GM23248 (cell line): ENCODE measurements at regions not wholly inside any gene's neighbourhood (a gene's known extent, or its start where the extent isn't known, plus 50 kb on each side); places are given as distances from the start of the nearest gene placed in this dataset.

ENCODE experiments used
- DNase-seq: peaks from one replicate; pipeline ENCODE4 v3.0.0-alpha.2; 2015
- H2AFZ ChIP-seq: fragments of 200-600 bp; sonication (generic); 2 replicates; pipeline ENCODE4 v1.6.1; 2016; ENCODE audit warnings: antibody characterized with exemption
- H3F3A ChIP-seq: fragments of 200-600 bp; sonication (generic); 2 replicates; pipeline ENCODE4 v1.6.1; 2016; ENCODE audit warnings: mild to moderate bottlenecking, antibody characterized with exemption, mixed run types; ENCODE audit not compliant: insufficient read depth
- H3K27ac ChIP-seq: fragments of 200-600 bp; sonication (generic); 2 replicates; pipeline ENCODE4 v1.5.1; 2016; ENCODE audit warnings: mild to moderate bottlenecking
- H3K27me3 ChIP-seq: fragments of 200-600 bp; sonication (generic); replicated peaks from 2 replicates; pipeline ENCODE4 v1.6.1; 2016; ENCODE audit warnings: mild to moderate bottlenecking; ENCODE audit not compliant: insufficient read depth
- H3K36me3 ChIP-seq: fragments of 200-600 bp; sonication (generic); 2 replicates; pipeline ENCODE4 v1.6.1; 2016; ENCODE audit warnings: low read depth, mild to moderate bottlenecking
- H3K4me1 ChIP-seq: fragments of 200-600 bp; sonication (generic); 2 replicates; pipeline ENCODE4 v1.6.1; 2016; ENCODE audit warnings: mild to moderate bottlenecking; ENCODE audit not compliant: insufficient read depth
- H3K4me2 ChIP-seq: fragments of 200-600 bp; sonication (generic); one replicate; pipeline ENCODE4 v1.6.1; 2016; ENCODE audit warnings: mild to moderate bottlenecking; ENCODE audit not compliant: unreplicated experiment
- H3K4me3 ChIP-seq: fragments of 200-600 bp; sonication (generic); 2 replicates; pipeline ENCODE4 v1.5.1; 2016; ENCODE audit warnings: mild to moderate bottlenecking
- H3K79me2 ChIP-seq: fragments of 200-600 bp; sonication (generic); 2 replicates; pipeline ENCODE4 v1.6.1; 2016; ENCODE audit warnings: mild to moderate bottlenecking; ENCODE audit not compliant: insufficient read depth
- H3K9ac ChIP-seq: fragments of 200-600 bp; sonication (generic); 2 replicates; pipeline ENCODE4 v1.6.1; 2016; ENCODE audit warnings: mild to moderate bottlenecking
- H3K9me2 ChIP-seq: fragments of 200-600 bp; sonication (generic); 2 replicates; pipeline ENCODE4 v1.6.1; 2016; ENCODE audit warnings: mixed run types, mild to moderate bottlenecking, moderate library complexity; ENCODE audit not compliant: insufficient read depth
- H3K9me3 ChIP-seq: fragments of 200-600 bp; sonication (generic); one replicate; pipeline ENCODE4 v1.6.1; 2017; ENCODE audit warnings: low read depth
- H4K20me1 ChIP-seq: fragments of 200-600 bp; sonication (generic); 2 replicates; pipeline ENCODE4 v1.6.0; 2016; ENCODE audit not compliant: insufficient read depth
- EZH2 ChIP-seq: fragments of 200-600 bp; sonication (generic); IDR thresholded peaks from 2 replicates; pipeline ENCODE4 v1.6.1; 2018; ENCODE audit warnings: antibody characterized with exemption, mild to moderate bottlenecking; ENCODE audit not compliant: insufficient read depth, poor library complexity, severe bottlenecking
- EZH2phosphoT487 ChIP-seq: fragments of 200-600 bp; sonication (generic); IDR thresholded peaks from 2 replicates; pipeline ENCODE4 v1.6.1; 2018; ENCODE audit warnings: antibody characterized with exemption, moderate library complexity, mild to moderate bottlenecking, low read depth; ENCODE audit not compliant: insufficient read depth
- WGBS, 2 experiments: methylation state at CpG; one replicate each; pipeline ENCODE4 v1.1.6; 2015 to 2017; ENCODE audit warnings: low lambda C conversion rate in 2 of 2, low coverage in 1 of 2; ENCODE audit errors: missing lambda C conversion rate in 2 of 2; 5-methylcytosine and 5-hydroxymethylcytosine counted together
- in situ Hi-C: fragments of 300-500 bp; cut with MboI; formaldehyde crosslinking; loops from 2 replicates; pipeline ENCODE4 v1.15.0; 2020

DNA sequence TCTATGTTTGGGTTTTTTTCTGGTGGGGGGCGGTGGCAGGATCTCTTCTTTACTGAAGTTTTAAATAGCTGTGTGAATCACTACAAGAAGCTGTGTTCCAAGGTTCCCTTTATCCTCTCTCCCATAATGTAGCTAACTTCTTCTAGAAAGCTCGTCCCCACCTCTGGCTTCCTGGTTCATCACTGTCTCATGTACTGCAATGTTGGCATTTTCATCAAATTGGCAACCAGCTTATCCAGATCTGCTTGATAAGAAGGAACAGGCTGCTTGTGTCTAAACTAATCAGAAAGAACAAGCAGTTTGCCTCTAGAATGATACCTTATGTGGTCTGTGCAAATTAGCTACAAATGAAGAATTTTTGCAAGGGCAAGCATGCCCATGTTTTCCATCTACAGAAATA lies 130.8 kb downstream of the WT1 start:
- H3K79me2 ChIP-seq, result no peaks in the 10 kb centered on the region
- H3K27me3 ChIP-seq, result no peaks in the 10 kb centered on the region
- H3K9me3 ChIP-seq, result no peaks in the 10 kb centered on the region
- H2AFZ ChIP-seq, result no peak overlapping the region
- no peaks in the 10 kb centered on the region for H3K36me3 ChIP-seq
- no peaks in the 10 kb centered on the region for H4K20me1 ChIP-seq
- no peak overlapping the region for H3K27ac ChIP-seq
- H3K4me1 ChIP-seq, result no peaks in the 10 kb centered on the region
- no peak overlapping the region for H3K9ac ChIP-seq
- no peak overlapping the region for H3K4me2 ChIP-seq
- in situ Hi-C loops, result no loop called here
- H3F3A ChIP-seq, result no peaks in the 10 kb centered on the region
- H3K4me3 ChIP-seq, result no peak overlapping the region
- no peak for TF ChIP-seq EZH2
- TF ChIP-seq EZH2phosphoT487, result no peak
- H3K9me2 ChIP-seq, result no peaks in the 10 kb centered on the region
- DNase-seq, result no peak
- 16 to 19% methylated on average over 2 of the region's 2 CpGs for WGBS, 2 experiments

DNA sequence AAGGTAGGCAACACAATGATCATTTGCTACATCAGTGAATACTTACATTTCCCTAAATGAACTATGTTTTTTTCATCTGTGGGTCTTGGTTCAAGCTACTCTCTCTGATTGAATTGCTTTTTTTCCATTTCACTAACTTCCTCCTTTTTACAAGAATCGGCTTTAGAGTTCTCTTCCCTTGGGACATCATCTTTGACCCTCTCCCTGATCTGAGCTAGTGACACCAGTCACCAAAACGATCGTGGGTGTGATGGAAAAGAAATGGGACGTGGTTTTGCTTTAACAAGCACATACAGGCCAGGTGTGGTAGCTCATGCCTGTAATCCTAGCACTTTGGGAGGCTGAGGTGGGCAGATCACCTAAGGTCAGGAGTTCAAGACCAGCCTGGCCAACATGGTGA lies 129.9 kb downstream of the WT1 start:
- in situ Hi-C loops, result no loop called here
- no peaks in the 10 kb centered on the region for H4K20me1 ChIP-seq
- no peak overlapping the region for H3K4me2 ChIP-seq
- H3K36me3 ChIP-seq, result no peaks in the 10 kb centered on the region
- H3K4me3 ChIP-seq, result no peak overlapping the region
- no peak for TF ChIP-seq EZH2
- no peak for TF ChIP-seq EZH2phosphoT487
- no peaks in the 10 kb centered on the region for H3F3A ChIP-seq
- no peak overlapping the region for H3K9ac ChIP-seq
- no peaks in the 10 kb centered on the region for H3K9me3 ChIP-seq
- no peak for DNase-seq
- no peaks in the 10 kb centered on the region for H3K79me2 ChIP-seq
- H3K27me3 ChIP-seq, result no peaks in the 10 kb centered on the region
- no peaks in the 10 kb centered on the region for H3K9me2 ChIP-seq
- H3K27ac ChIP-seq, result no peak overlapping the region
- H2AFZ ChIP-seq, result no peak overlapping the region
- 21 to 27% methylated on average over 4 of the region's 4 CpGs for WGBS, 2 experiments
- no peaks in the 10 kb centered on the region for H3K4me1 ChIP-seq

DNA sequence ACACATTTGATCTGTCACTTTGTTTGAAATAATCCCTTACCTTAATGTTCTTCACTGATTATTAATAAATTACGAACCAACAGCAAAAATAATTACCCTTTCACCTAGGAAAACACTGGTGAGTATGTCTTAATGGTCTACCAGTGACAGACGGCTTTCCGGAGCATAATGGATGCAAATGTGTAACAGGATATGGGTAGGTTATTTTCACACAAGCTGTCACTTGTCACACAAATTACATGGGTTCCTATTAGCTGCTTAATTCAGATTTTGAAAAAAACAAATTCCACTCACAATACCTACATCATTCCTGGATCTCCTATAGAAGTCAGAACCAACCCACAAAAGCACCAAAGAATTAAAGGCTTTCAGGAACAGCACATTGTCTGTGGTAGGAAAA lies 127.9 kb downstream of the WT1 start:
- no peak for DNase-seq
- no peaks in the 10 kb centered on the region for H3K9me2 ChIP-seq
- no peak overlapping the region for H3K4me2 ChIP-seq
- no peak overlapping the region for H3K9ac ChIP-seq
- no peak for TF ChIP-seq EZH2phosphoT487
- TF ChIP-seq EZH2, result no peak
- H2AFZ ChIP-seq, result no peak overlapping the region
- no peak overlapping the region for H3K27ac ChIP-seq
- in situ Hi-C loops, result no loop called here
- H3K36me3 ChIP-seq, result no peaks in the 10 kb centered on the region
- H3K79me2 ChIP-seq, result no peaks in the 10 kb centered on the region
- H3K4me1 ChIP-seq, result 0 out of 2 replicates have a peak, but pooled peaks cover 3% of the 10 kb centered on the region
- no peaks in the 10 kb centered on the region for H3F3A ChIP-seq
- H3K27me3 ChIP-seq, result no peaks in the 10 kb centered on the region
- H3K4me3 ChIP-seq, result no peak overlapping the region
- no peaks in the 10 kb centered on the region for H3K9me3 ChIP-seq
- H4K20me1 ChIP-seq, result no peaks in the 10 kb centered on the region
- 35 to 54% methylated on average over 3 of the region's 3 CpGs for WGBS, 2 experiments

DNA sequence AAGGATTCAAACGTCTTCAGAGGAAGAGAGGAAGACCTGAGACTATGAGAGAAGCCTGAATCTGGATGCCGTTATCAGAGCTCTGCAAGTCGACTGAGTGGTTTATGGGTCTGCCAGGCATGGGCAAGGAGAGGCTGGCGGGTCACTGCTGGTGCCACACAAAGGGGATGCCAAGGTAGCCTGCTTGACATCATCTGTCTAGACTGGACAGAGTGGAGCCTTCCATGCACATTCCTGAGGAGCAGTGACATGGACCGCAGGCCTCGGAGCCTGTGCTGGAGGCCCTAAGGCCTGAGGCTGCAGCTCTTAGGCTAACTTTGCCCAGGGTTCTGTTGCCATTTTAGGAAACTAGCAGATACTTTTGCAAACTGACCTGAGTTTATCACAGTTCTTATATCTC lies 127.4 kb downstream of the WT1 start:
- H3K4me1 ChIP-seq, result 0 out of 2 replicates have a peak, but pooled peaks cover 7% of the 10 kb centered on the region
- no peak for TF ChIP-seq EZH2phosphoT487
- no peak for TF ChIP-seq EZH2
- H3K27me3 ChIP-seq, result no peaks in the 10 kb centered on the region
- H3K9me3 ChIP-seq, result no peaks in the 10 kb centered on the region
- H3K9me2 ChIP-seq, result no peaks in the 10 kb centered on the region
- WGBS, 2 experiments, result 48 to 49% methylated on average over 6 of the region's 6 CpGs
- no peak overlapping the region for H3K27ac ChIP-seq
- H3K9ac ChIP-seq, result no peak overlapping the region
- no peak overlapping the region for H2AFZ ChIP-seq
- no peak for DNase-seq
- in situ Hi-C loops, result no loop called here
- no peaks in the 10 kb centered on the region for H3F3A ChIP-seq
- H3K79me2 ChIP-seq, result no peaks in the 10 kb centered on the region
- H3K4me3 ChIP-seq, result no peak overlapping the region
- H3K4me2 ChIP-seq, result no peak overlapping the region
- H3K36me3 ChIP-seq, result no peaks in the 10 kb centered on the region
- H4K20me1 ChIP-seq, result no peaks in the 10 kb centered on the region
